ENCODE measurements at regions not wholly inside any gene's neighbourhood (a gene's known extent, or its start where the extent isn't known, plus 50 kb on each side); places are given as distances from the start of the nearest gene placed in this dataset.

GRCh38 chr12:66902020-66902419 is 223.1 kb upstream of the GRIP1 start:
- dilution Hi-C loops (cut with MboI; ENCODE audit: extremely low pct_ligation_motif_present, low sequenced_read_pairs) = no loop called here

GRCh38 chr12:66903782-66904396 is 225.0 kb upstream of the GRIP1 start:
- Histone ChIP-seq H3K4me1 (ENCODE audit: control insufficient read depth, extremely low read depth, insufficient read depth, low read length) (peaks cover 8% of the 10 kb centered on the region), H3K27me3 (ENCODE audit: control insufficient read depth, extremely low read depth, insufficient read depth, low read length) (no peaks in the 10 kb centered on the region), H3K79me2 (ENCODE audit: control insufficient read depth, insufficient read depth, low read length) (no peaks in the 10 kb centered on the region), H3K9me1 (ENCODE audit: control insufficient read depth, extremely low read depth, insufficient read depth, low read length) (no peaks in the 10 kb centered on the region), H4K20me1 (ENCODE audit: control insufficient read depth, extremely low read depth, insufficient read depth, low read length) (no peaks in the 10 kb centered on the region), H3K4me2 (ENCODE audit: control insufficient read depth, extremely low read depth, insufficient read depth, low read depth, low read length) (no peak overlapping the region), H3K9me3 (ENCODE audit: control insufficient read depth, low read depth, low read length) (no peaks in the 10 kb centered on the region), H2AFZ (ENCODE audit: control insufficient read depth, low read length) (no peak overlapping the region), H3K27ac (ENCODE audit: control insufficient read depth, insufficient read depth, low read length) (no peak overlapping the region), H3K9ac (ENCODE audit: control insufficient read depth, extremely low read depth, insufficient read depth, low read length) (no peak overlapping the region), H3K36me3 (ENCODE audit: control insufficient read depth in 2 of 2, extremely low read depth in 1 of 2, insufficient read depth in 2 of 2, low read length in 2 of 2) (no peaks in the 10 kb centered on the region), H3K4me3 (ENCODE audit: control insufficient read depth in 2 of 3, extremely low read depth in 1 of 3, insufficient read depth in 2 of 3, low read depth in 1 of 3, low read length in 3 of 3) (no peak overlapping the region)
- dilution Hi-C loops (cut with MboI; ENCODE audit: extremely low pct_ligation_motif_present, low sequenced_read_pairs) = no loop called here
- FAIRE-seq = no peak
- TF ChIP-seq EZH2 (IDR thresholded peaks at IDR 0.05; ENCODE audit: low read length) (no peak), CTCF (optimal IDR thresholded peaks at IDR 0.05 in 1 of 3, IDR thresholded peaks at IDR 0.05 in 1 of 3, conservative IDR thresholded peaks at IDR 0.05 in 1 of 3; ENCODE audit: extremely low read depth in 1 of 3, insufficient read depth in 2 of 3, low read length in 3 of 3) (peak in 1 of 3 experiments; percentile 23)
- DNase-seq (ENCODE audit: low read depth, low spot score) = no peak

More at GRCh38 chr12:66902020-66902419, 223.1 kb upstream of the GRIP1 start:
- no peak for FAIRE-seq
- peaks cover 2% of the 10 kb centered on the region for H4K20me1 ChIP-seq (ENCODE audit: control insufficient read depth, extremely low read depth, insufficient read depth, low read length)
- no peaks in the 10 kb centered on the region for H3K36me3 ChIP-seq (ENCODE audit: control insufficient read depth in 2 of 2, extremely low read depth in 1 of 2, insufficient read depth in 2 of 2, low read length in 2 of 2)
- no peak overlapping the region for H3K4me2 ChIP-seq (ENCODE audit: control insufficient read depth, extremely low read depth, insufficient read depth, low read depth, low read length)
- TF ChIP-seq CTCF (optimal IDR thresholded peaks at IDR 0.05 in 1 of 3, IDR thresholded peaks at IDR 0.05 in 1 of 3, conservative IDR thresholded peaks at IDR 0.05 in 1 of 3; ENCODE audit: extremely low read depth in 1 of 3, insufficient read depth in 2 of 3, low read length in 3 of 3) (no peak), EZH2 (IDR thresholded peaks at IDR 0.05; ENCODE audit: low read length) (no peak)
- no peaks in the 10 kb centered on the region for H3K9me1 ChIP-seq (ENCODE audit: control insufficient read depth, extremely low read depth, insufficient read depth, low read length)
- DNase-seq (ENCODE audit: low read depth, low spot score) = no peak
- no peak overlapping the region for H3K4me3 ChIP-seq (ENCODE audit: control insufficient read depth in 2 of 3, extremely low read depth in 1 of 3, insufficient read depth in 2 of 3, low read depth in 1 of 3, low read length in 3 of 3)
- peaks cover 3% of the 10 kb centered on the region for H3K4me1 ChIP-seq (ENCODE audit: control insufficient read depth, extremely low read depth, insufficient read depth, low read length)
- no peak overlapping the region for H2AFZ ChIP-seq (ENCODE audit: control insufficient read depth, low read length)
- no peaks in the 10 kb centered on the region for H3K27me3 ChIP-seq (ENCODE audit: control insufficient read depth, extremely low read depth, insufficient read depth, low read length)
- no peaks in the 10 kb centered on the region for H3K9me3 ChIP-seq (ENCODE audit: control insufficient read depth, low read depth, low read length)
- H3K79me2 ChIP-seq (ENCODE audit: control insufficient read depth, insufficient read depth, low read length) = no peaks in the 10 kb centered on the region
- H3K27ac ChIP-seq (ENCODE audit: control insufficient read depth, insufficient read depth, low read length) = no peak overlapping the region
- no peak overlapping the region for H3K9ac ChIP-seq (ENCODE audit: control insufficient read depth, extremely low read depth, insufficient read depth, low read length)

All from keratinocyte (primary cell).